ENCODE measurements at regions not wholly inside any gene's neighbourhood (a gene's known extent, or its start where the extent isn't known, plus 50 kb on each side); places are given as distances from the start of the nearest gene placed in this dataset.

GRCh38 chr3:187520027-187520945, 149.9 kb downstream of the SST start:
- peak overlapping the region; percentile 95 for H3K14ac ChIP-seq (ENCODE audit: insufficient read length)
- CTCF ChIA-PET (ENCODE audit: partially characterized antibody): interaction anchor here (0.6 to 1.6 kb wide), 3 partner anchors 10 to 158 kb away, joined by 3 read pairs; no protein-coding TSS in a partner anchor
- 90% methylated on average over 9 of the region's 9 CpGs; no CpG with 5 or more reads in 1 of the 2 experiments for WGBS, 2 experiments (ENCODE audit: extremely low coverage in 1 of 2, insufficient coverage in 1 of 2, insufficient read length in 1 of 2, insufficient replicate concordance in 2 of 2, low coverage in 1 of 2, low lambda C conversion rate in 2 of 2, missing lambda C conversion rate in 1 of 2)
- TF ChIP-seq SAP30 (IDR thresholded peaks at IDR 0.05; ENCODE audit: insufficient read depth, insufficient replicate concordance, low read length) (no peak), BRCA1 (IDR thresholded peaks at IDR 0.05; ENCODE audit: low read depth, low read length) (no peak), NANOG (IDR thresholded peaks at IDR 0.05; ENCODE audit: insufficient read depth, low read depth, low read length, poor library complexity, severe bottlenecking) (no peak), EP300 (IDR thresholded peaks at IDR 0.05; ENCODE audit: borderline replicate concordance in 1 of 2, low read depth in 2 of 2, low read length in 2 of 2) (no peak), ATF2 (IDR thresholded peaks at IDR 0.05; ENCODE audit: low read length) (0 out of 2 replicates have a peak, but pooled peaks have one; percentile 10), SUZ12 (IDR thresholded peaks at IDR 0.05; ENCODE audit: low read length) (no peak), SP1 (IDR thresholded peaks at IDR 0.05; ENCODE audit: low read depth, low read length) (no peak), CBX5 (IDR thresholded peaks at IDR 0.05; ENCODE audit: low read depth, low read length) (no peak)

More at GRCh38 chr3:187520027-187520945, 149.9 kb downstream of the SST start:
- Histone ChIP-seq H3K9me3 (ENCODE audit: insufficient read depth in 2 of 2, low read depth in 1 of 2, low read length in 1 of 2) (no peaks in the 10 kb centered on the region), H3K27ac (ENCODE audit: low read depth, low read length) (no peak overlapping the region), H3K4me3 (ENCODE audit: extremely low read depth in 1 of 4, insufficient read depth in 2 of 4, low read depth in 3 of 4, low read length in 4 of 4) (no peak overlapping the region), H3K4ac (replicated peaks; ENCODE audit: insufficient read length, low read depth, low read length) (peak overlapping the region; percentile 71), H4K5ac (ENCODE audit: insufficient read length, low read depth, low read length) (no peak overlapping the region), H3K9ac (replicated peaks in 1 of 4; ENCODE audit: extremely low read depth in 1 of 4, low read depth in 3 of 4, low read length in 3 of 4) (no peak overlapping the region), H2BK15ac (ENCODE audit: low read length) (no peak overlapping the region; the same call in 1 of the 2 replicates), H4K20me1 (replicated peaks in 1 of 2; ENCODE audit: control insufficient read depth in 1 of 2, insufficient read depth in 2 of 2, low read length in 2 of 2) (no peaks in the 10 kb centered on the region), H3K27me3 (replicated peaks in 1 of 4; ENCODE audit: control insufficient read depth in 3 of 4, extremely low read depth in 1 of 4, insufficient read depth in 3 of 4, low read length in 3 of 4) (no peaks in the 10 kb centered on the region), H2AK5ac (ENCODE audit: low read depth, low read length) (peak overlapping the region; percentile 88; the same call in 1 of the 2 replicates), H3K36me3 (ENCODE audit: control insufficient read depth in 2 of 4, insufficient read depth in 4 of 4, low read length in 3 of 4) (peaks cover 0 to under 1% (median 0%) of the 10 kb centered on the region in 4 experiments; a peak in 1 of 8 replicates), H3K4me1 (replicated peaks in 1 of 4; ENCODE audit: control insufficient read depth in 3 of 4, insufficient read depth in 4 of 4, low read length in 3 of 4) (peaks cover 2 to 16% (median 9%) of the 10 kb centered on the region in 4 experiments; a peak in 4 of 7 replicates), H3K79me1 (ENCODE audit: low read depth, low read length) (no peaks in the 10 kb centered on the region), H3K79me2 (ENCODE audit: control insufficient read depth in 1 of 2, insufficient read depth in 2 of 2, low read length in 2 of 2) (no peaks in the 10 kb centered on the region), H3K23ac (ENCODE audit: insufficient read length) (no peak overlapping the region), H3K56ac (replicated peaks; ENCODE audit: insufficient read length, low read depth, low read length) (no peak overlapping the region), H2AFZ (ENCODE audit: low read length) (no peak overlapping the region), H2BK120ac (replicated peaks; ENCODE audit: low read depth, low read length) (peak overlapping the region; percentile 99), H3K4me2 (ENCODE audit: insufficient read depth in 1 of 2, low read depth in 2 of 2, low read length in 2 of 2) (peak overlapping the region; percentile 7 to 48; a peak in 1 of 4 replicates), H2BK12ac (ENCODE audit: low read depth, low read length) (peak overlapping the region; percentile 62), H4K91ac (replicated peaks; ENCODE audit: insufficient read length, low read length) (peak overlapping the region; percentile 93), H4K8ac (ENCODE audit: extremely low read depth, insufficient read depth, low read length) (no peak overlapping the region), H2BK5ac (ENCODE audit: low read depth, low read length) (peak overlapping the region; percentile 82; the same call in 1 of the 2 replicates), H3K18ac (ENCODE audit: extremely low read depth, low read length) (peak overlapping the region; percentile 51; the same call in 1 of the 2 replicates), H3K23me2 (ENCODE audit: low read depth, low read length) (no peaks in the 10 kb centered on the region; the same call in none of the 2 replicates), H2BK20ac (ENCODE audit: low read length) (peak overlapping the region; percentile 98; the same call in 1 of the 2 replicates)
- no peak for FAIRE-seq
- POLR2A ChIA-PET (ENCODE audit: partially characterized antibody): interaction anchor here (0.7 to 1.3 kb wide), 2 partner anchors 54 to 111 kb away, joined by 4 to 5 read pairs; no protein-coding TSS in a partner anchor
- no peak for DNase-seq (ENCODE audit: low read depth in 1 of 2, low spot score in 2 of 2)

Data from H1 (cell line).